AG04449 (cell line): ENCODE measurements at regions not wholly inside any gene's neighbourhood (a gene's known extent, or its start where the extent isn't known, plus 50 kb on each side); places are given as distances from the start of the nearest gene placed in this dataset.

Source experiments
- CTCF ChIA-PET: fragments of 350-600 bp; formaldehyde crosslinking; extraction: SDS; loops from one replicate; lab custom pipeline; 2021; ENCODE audit warnings: antibody characterized with exemption; lab: Yijun Ruan, JAX
- POLR2A ChIA-PET: fragments of 400-600, 350-600 bp; formaldehyde crosslinking; extraction: SDS; loops from one replicate; lab custom pipeline; 2020; ENCODE audit warnings: antibody characterized with exemption, inconsistent platforms; lab: Yijun Ruan, JAX
- DNase-seq: peaks from one replicate; pipeline ENCODE4 v3.0.0-alpha.2; 2010; ENCODE audit warnings: low read depth, low spot score
- H3K4me3 ChIP-seq: 2 replicates; pipeline ENCODE4 v1.5.1; 2011; ENCODE audit warnings: low read depth, mild to moderate bottlenecking, control low read depth, low read length
- TF ChIP-seq, protein P1 (sequence below): IDR thresholded peaks from one replicate; pipeline ENCODE4 v1.5.1; 2011; ENCODE audit warnings: mild to moderate bottlenecking, moderate library complexity, low read length, control low read depth, inconsistent platforms; ENCODE audit not compliant: insufficient read depth; ENCODE audit errors: missing control alignments

GRCh38 chr2:40879305-40879704 is 427.4 kb upstream of the SLC8A1 start:
- POLR2A ChIA-PET, result no interaction called here
- DNase-seq, result no peak
- TF ChIP-seq, protein P1, sequence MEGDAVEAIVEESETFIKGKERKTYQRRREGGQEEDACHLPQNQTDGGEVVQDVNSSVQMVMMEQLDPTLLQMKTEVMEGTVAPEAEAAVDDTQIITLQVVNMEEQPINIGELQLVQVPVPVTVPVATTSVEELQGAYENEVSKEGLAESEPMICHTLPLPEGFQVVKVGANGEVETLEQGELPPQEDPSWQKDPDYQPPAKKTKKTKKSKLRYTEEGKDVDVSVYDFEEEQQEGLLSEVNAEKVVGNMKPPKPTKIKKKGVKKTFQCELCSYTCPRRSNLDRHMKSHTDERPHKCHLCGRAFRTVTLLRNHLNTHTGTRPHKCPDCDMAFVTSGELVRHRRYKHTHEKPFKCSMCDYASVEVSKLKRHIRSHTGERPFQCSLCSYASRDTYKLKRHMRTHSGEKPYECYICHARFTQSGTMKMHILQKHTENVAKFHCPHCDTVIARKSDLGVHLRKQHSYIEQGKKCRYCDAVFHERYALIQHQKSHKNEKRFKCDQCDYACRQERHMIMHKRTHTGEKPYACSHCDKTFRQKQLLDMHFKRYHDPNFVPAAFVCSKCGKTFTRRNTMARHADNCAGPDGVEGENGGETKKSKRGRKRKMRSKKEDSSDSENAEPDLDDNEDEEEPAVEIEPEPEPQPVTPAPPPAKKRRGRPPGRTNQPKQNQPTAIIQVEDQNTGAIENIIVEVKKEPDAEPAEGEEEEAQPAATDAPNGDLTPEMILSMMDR, result no peak
- H3K4me3 ChIP-seq, result no peak overlapping the region
- CTCF ChIA-PET, result no interaction called here

DNA sequence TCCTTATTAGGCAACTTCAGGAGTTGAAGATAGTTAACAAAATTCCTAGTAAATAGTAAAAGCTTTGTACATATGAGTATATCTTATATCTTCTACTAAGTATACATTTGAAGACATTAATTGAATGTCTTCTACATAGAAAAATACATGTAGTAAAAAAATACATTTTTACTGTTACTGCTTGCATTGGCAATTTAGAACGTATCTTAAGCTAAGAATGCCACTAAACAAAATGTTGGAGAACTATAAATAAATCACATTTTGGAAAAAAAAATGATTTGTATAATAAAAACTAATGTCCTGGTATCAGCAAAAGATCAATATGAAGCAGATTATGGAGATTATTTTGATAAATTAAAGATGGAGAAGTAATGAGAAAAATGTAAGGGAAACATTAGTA is 434.2 kb upstream of the SLC8A1 start:
- DNase-seq, result no peak
- H3K4me3 ChIP-seq, result no peak overlapping the region
- ChIA-PET POLR2A (no interaction called here), CTCF (no interaction called here)
- TF ChIP-seq, protein P1, result no peak

- ChIA-PET CTCF (no interaction called here), POLR2A (no interaction called here)
- TF ChIP-seq, protein P1, result no peak
- DNase-seq, result no peak
- H3K4me3 ChIP-seq, result no peak overlapping the region
Observed at GRCh38 chr2:40886655-40887054, 434.8 kb upstream of the SLC8A1 start.

- DNase-seq, result no peak
- TF ChIP-seq, protein P1, result no peak
- H3K4me3 ChIP-seq, result no peak overlapping the region
- CTCF ChIA-PET, result no interaction called here
- POLR2A ChIA-PET, result no interaction called here
Observed at GRCh38 chr2:40896358-40896757, 444.5 kb upstream of the SLC8A1 start.

DNA sequence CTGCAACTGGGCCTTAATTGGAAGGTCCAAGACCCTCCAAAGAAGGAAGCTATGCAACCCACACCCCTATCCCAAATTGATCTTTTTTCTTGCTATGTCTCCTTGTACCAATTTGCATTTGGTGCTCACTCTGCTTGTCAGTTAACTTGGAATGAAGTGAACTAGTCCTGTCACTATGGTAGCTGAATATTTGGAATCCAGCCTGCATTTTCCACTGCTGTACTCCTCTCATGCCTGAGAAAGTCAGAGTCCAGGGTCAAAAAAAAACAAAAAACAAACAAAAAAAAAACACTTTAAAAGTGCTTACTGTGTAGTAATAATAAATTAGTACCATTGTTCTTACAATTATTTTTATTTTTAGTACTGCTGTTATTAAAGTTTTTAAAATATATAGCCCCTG is 462.8 kb upstream of the SLC8A1 start:
- ChIA-PET CTCF (no interaction called here), POLR2A (no interaction called here)
- DNase-seq, result no peak
- H3K4me3 ChIP-seq, result no peak overlapping the region
- TF ChIP-seq, protein P1, result no peak

DNA sequence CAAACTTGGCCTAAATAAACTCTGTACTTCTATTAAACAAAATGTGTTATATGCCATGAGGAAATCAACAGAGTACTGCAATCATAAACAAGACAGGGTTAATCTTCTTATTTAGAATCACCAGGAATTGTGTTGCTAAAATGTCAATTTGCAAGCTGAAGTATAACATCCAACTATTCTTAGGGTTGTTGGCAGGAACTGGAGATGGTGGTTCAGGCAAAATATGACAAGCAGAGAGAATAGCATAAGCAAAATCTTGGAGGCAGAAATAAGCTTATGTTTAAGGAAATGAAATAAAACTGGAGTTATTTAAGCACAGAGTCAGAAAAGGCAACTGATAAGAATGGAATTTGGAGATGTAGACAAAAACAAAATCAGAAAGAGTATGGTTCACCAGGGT is 463.8 kb upstream of the SLC8A1 start:
- no peak overlapping the region for H3K4me3 ChIP-seq
- ChIA-PET POLR2A (no interaction called here), CTCF (no interaction called here)
- TF ChIP-seq, protein P1, result no peak
- DNase-seq, result no peak
